Testis (tissue), 2 donors: ENCODE measurements at regions not wholly inside any gene's neighbourhood (a gene's known extent, or its start where the extent isn't known, plus 50 kb on each side); places are given as distances from the start of the nearest gene placed in this dataset.

Experiments
- DNase-seq: peaks from one replicate; pipeline ENCODE4 v3.0.0-alpha.2; 2019
- H3K27ac ChIP-seq, 2 donors: fragments of 200-600 bp; sonication (generic); one replicate each; pipeline ENCODE4 v1.5.1; 2019
- H3K27me3 ChIP-seq: fragments of 200-600 bp; sonication (generic); one replicate; pipeline ENCODE4 v1.5.1; 2019
- H3K36me3 ChIP-seq: fragments of 200-600 bp; sonication (generic); one replicate; pipeline ENCODE4 v1.5.1; 2017; ENCODE audit warnings: low read depth; ENCODE audit errors: missing control alignments
- H3K4me1 ChIP-seq: fragments of 200-600 bp; sonication (generic); one replicate; pipeline ENCODE4 v1.5.1; 2019
- H3K4me3 ChIP-seq, 2 donors: fragments of 200-600 bp; sonication (generic); one replicate each; pipeline ENCODE4 v1.5.1; 2017 to 2019
- H3K9me3 ChIP-seq: fragments of 200-600 bp; sonication (generic); one replicate; pipeline ENCODE4 v1.5.1; 2017
- CTCF ChIP-seq, 3 experiments: fragments of 450-650 bp in 2 of 3; fragments of 200-600 bp in 1 of 3; sonication (generic) in 1 of 3; IDR thresholded peaks; one replicate each; pipeline ENCODE4 v1.5.1; 2016 to 2019; ENCODE audit warnings: antibody characterized with exemption in 3 of 3, mild to moderate bottlenecking in 2 of 3, moderate library complexity in 1 of 3
- POLR2A ChIP-seq: fragments of 450-650 bp; IDR thresholded peaks from one replicate; pipeline ENCODE4 v1.6.1; 2017; ENCODE audit warnings: antibody characterized with exemption, mild to moderate bottlenecking, moderate library complexity
- WGBS, 2 donors: methylation state at CpG; one replicate each; pipeline ENCODE4 v1.1.5; 2018; 5-methylcytosine and 5-hydroxymethylcytosine counted together
- intact Hi-C: fragments of 100-400 bp; cut with DNase I; formaldehyde crosslinking; loops from one replicate; pipeline ENCODE4 v1.15.1; 2023; ENCODE audit warnings: low total_unique reads
- small RNA-seq, 2 donors: library from RNA; depleted of rRNA; stranded (forward); fragments of <200 nt; gene quantifications; one replicate each; pipeline ENCODE3, GENCODE V24; 2016

GRCh38 chr11:16406226-16406625, 49.9 kb upstream of the SOX6 start:
- 94 to 100% methylated on average over 1 of the region's 1 CpG for WGBS, 2 donors
- Histone ChIP-seq H3K9me3 (no peaks in the 10 kb centered on the region), H3K4me1 (peaks cover 5% of the 10 kb centered on the region), H3K27me3 (no peaks in the 10 kb centered on the region), H3K36me3 (no peaks in the 10 kb centered on the region), H3K4me3 (no peak overlapping the region), H3K27ac (no peak overlapping the region)
- TF ChIP-seq POLR2A (no peak), CTCF (IDR thresholded peaks at IDR 0.05) (no peak)
- intact Hi-C loops, result no loop called here
- no peak for DNase-seq

Small RNAs in the stretch of these regions (small RNA-seq; reads per million reads assigned to genes)
- gene RN7SL188P, result 0 reads per million in 2 donors
